HG02870 (cell line): ENCODE measurements at regions not wholly inside any gene's neighbourhood (a gene's known extent, or its start where the extent isn't known, plus 50 kb on each side); places are given as distances from the start of the nearest gene placed in this dataset.
"Not testable (repeated sequence)": the region's sequence is repeated elsewhere in the genome, so short reads cannot be mapped to it uniquely, and the experiment has no call there.

Experiments used
- ATAC-seq: cut with Tn5 transposase; IDR thresholded peaks from one replicate; pipeline ENCODE4 v1.9.1; 2021; ENCODE audit warnings: mild to moderate bottlenecking, moderate library complexity; ENCODE audit not compliant: unreplicated experiment

- ATAC-seq: no peak
These were observed 380.9 kb upstream of the GYPC start for GRCh38 chr2:126275098-126275497.

- not testable (repeated sequence) for ATAC-seq
These were observed 379.7 kb upstream of the GYPC start for GRCh38 chr2:126276268-126276667.

- ATAC-seq: no peak
These were observed 367.6 kb upstream of the GYPC start for GRCh38 chr2:126288362-126288761.

- not testable (repeated sequence) for ATAC-seq
These were observed 362.0 kb upstream of the GYPC start for GRCh38 chr2:126293962-126294361.

- no peak for ATAC-seq
These were observed 356.4 kb upstream of the GYPC start for GRCh38 chr2:126299469-126299976.

- ATAC-seq: no peak
These were observed 355.6 kb upstream of the GYPC start for GRCh38 chr2:126300348-126300747.

- ATAC-seq: no peak
These were observed 353.9 kb upstream of the GYPC start for GRCh38 chr2:126302043-126302442.

GRCh38 chr2:126303113-126303512 is 352.8 kb upstream of the GYPC start:
- no peak for ATAC-seq

- ATAC-seq: no peak
These were observed 351.8 kb upstream of the GYPC start for GRCh38 chr2:126304154-126304553.

GRCh38 chr2:126306539-126306938 is 349.4 kb upstream of the GYPC start:
- no peak for ATAC-seq

GRCh38 chr2:126307740-126308139 is 348.2 kb upstream of the GYPC start:
- no peak for ATAC-seq

GRCh38 chr2:126309185-126309584 is 346.8 kb upstream of the GYPC start:
- no peak for ATAC-seq

- no peak for ATAC-seq
These were observed 343.4 kb upstream of the GYPC start for GRCh38 chr2:126312579-126312978.

- ATAC-seq: no peak
These were observed 340.1 kb upstream of the GYPC start for GRCh38 chr2:126315828-126316227.

- ATAC-seq: no peak
These were observed 338.0 kb upstream of the GYPC start for GRCh38 chr2:126317790-126318431.

- no peak for ATAC-seq
These were observed 333.6 kb upstream of the GYPC start for GRCh38 chr2:126322342-126322741.

GRCh38 chr2:126325202-126325601 is 330.8 kb upstream of the GYPC start:
- no peak for ATAC-seq

GRCh38 chr2:126329173-126329572 is 326.8 kb upstream of the GYPC start:
- no peak for ATAC-seq

- ATAC-seq: no peak
These were observed 313.5 kb upstream of the GYPC start for GRCh38 chr2:126342457-126342856.

GRCh38 chr2:126343136-126343535 is 312.8 kb upstream of the GYPC start:
- ATAC-seq: no peak

- ATAC-seq: peak; percentile 72
These were observed 311.5 kb upstream of the GYPC start for GRCh38 chr2:126344493-126344892.

- ATAC-seq: no peak
These were observed 310.3 kb upstream of the GYPC start for GRCh38 chr2:126345691-126346090.

GRCh38 chr2:126356631-126357030 is 299.3 kb upstream of the GYPC start:
- ATAC-seq: no peak
